Glomerular visceral epithelial cell (primary cell): ENCODE measurements at regions not wholly inside any gene's neighbourhood (a gene's known extent, or its start where the extent isn't known, plus 50 kb on each side); places are given as distances from the start of the nearest gene placed in this dataset.

Experiments
- DNase-seq: peaks from one replicate; pipeline ENCODE4 v3.0.0-alpha.2; 2016; ENCODE audit errors: extremely low spot score

GRCh38 chr7:109915670-109916069 is 1175.3 kb upstream of the LRRN3 start:
- no peak for DNase-seq

GRCh38 chr7:109926738-109927137 is 1164.2 kb upstream of the LRRN3 start:
- DNase-seq = no peak

- DNase-seq = no peak
Observed at GRCh38 chr7:109930049-109930448, 1160.9 kb upstream of the LRRN3 start.

- no peak for DNase-seq
Observed at GRCh38 chr7:109939207-109939606, 1151.7 kb upstream of the LRRN3 start.

GRCh38 chr7:109945820-109946518 is 1145.0 kb upstream of the LRRN3 start:
- no peak for DNase-seq

GRCh38 chr7:109950256-109950655 is 1140.7 kb upstream of the LRRN3 start:
- DNase-seq = peak; percentile 23

- peak; percentile 17 for DNase-seq
Observed at GRCh38 chr7:109950821-109951564, 1139.9 kb upstream of the LRRN3 start.

GRCh38 chr7:109951565-109951928 is 1139.4 kb upstream of the LRRN3 start:
- no peak for DNase-seq

GRCh38 chr7:109955986-109956385 is 1134.9 kb upstream of the LRRN3 start:
- DNase-seq = no peak

GRCh38 chr7:109956916-109957315 is 1134.0 kb upstream of the LRRN3 start:
- DNase-seq = no peak

- DNase-seq = no peak
Observed at GRCh38 chr7:109963741-109964140, 1127.2 kb upstream of the LRRN3 start.

GRCh38 chr7:109964780-109965179 is 1126.1 kb upstream of the LRRN3 start:
- DNase-seq = no peak

GRCh38 chr7:109967406-109967805 is 1123.5 kb upstream of the LRRN3 start:
- no peak for DNase-seq

GRCh38 chr7:109983618-109984017 is 1107.3 kb upstream of the LRRN3 start:
- DNase-seq = no peak

- peak; percentile 3 for DNase-seq
Observed at GRCh38 chr7:109984729-109985128, 1106.2 kb upstream of the LRRN3 start.

- DNase-seq = no peak
Observed at GRCh38 chr7:109986701-109987100, 1104.2 kb upstream of the LRRN3 start.

GRCh38 chr7:109996411-109996810 is 1094.5 kb upstream of the LRRN3 start:
- no peak for DNase-seq

- no peak for DNase-seq
Observed at GRCh38 chr7:109996927-109997326, 1094.0 kb upstream of the LRRN3 start.

GRCh38 chr7:109997837-109998236 is 1093.1 kb upstream of the LRRN3 start:
- no peak for DNase-seq

GRCh38 chr7:110001254-110001938 is 1089.5 kb upstream of the LRRN3 start:
- no peak for DNase-seq

- DNase-seq = no peak
Observed at GRCh38 chr7:110003827-110004226, 1087.1 kb upstream of the LRRN3 start.

GRCh38 chr7:110007320-110008063 is 1083.4 kb upstream of the LRRN3 start:
- no peak for DNase-seq
